ENCODE measurements at regions not wholly inside any gene's neighbourhood (a gene's known extent, or its start where the extent isn't known, plus 50 kb on each side); places are given as distances from the start of the nearest gene placed in this dataset.

- TF ChIP-seq CTCF (IDR thresholded peaks at IDR 0.05) (no peak), POLR2A (IDR thresholded peaks at IDR 0.05) (no peak)
Observed at GRCh38 chr15:81473946-81474345, 99.9 kb upstream of the TMC3 start.
